HG02973 (cell line): ENCODE measurements at regions not wholly inside any gene's neighbourhood (a gene's known extent, or its start where the extent isn't known, plus 50 kb on each side); places are given as distances from the start of the nearest gene placed in this dataset.
A peak's percentile ranks its signal among the peaks of the same experiment; 100 is the strongest.

Experiments used
- ATAC-seq: cut with Tn5 transposase; IDR thresholded peaks from one replicate; pipeline ENCODE4 v1.9.1; 2021; ENCODE audit warnings: moderate library complexity; ENCODE audit not compliant: unreplicated experiment

DNA sequence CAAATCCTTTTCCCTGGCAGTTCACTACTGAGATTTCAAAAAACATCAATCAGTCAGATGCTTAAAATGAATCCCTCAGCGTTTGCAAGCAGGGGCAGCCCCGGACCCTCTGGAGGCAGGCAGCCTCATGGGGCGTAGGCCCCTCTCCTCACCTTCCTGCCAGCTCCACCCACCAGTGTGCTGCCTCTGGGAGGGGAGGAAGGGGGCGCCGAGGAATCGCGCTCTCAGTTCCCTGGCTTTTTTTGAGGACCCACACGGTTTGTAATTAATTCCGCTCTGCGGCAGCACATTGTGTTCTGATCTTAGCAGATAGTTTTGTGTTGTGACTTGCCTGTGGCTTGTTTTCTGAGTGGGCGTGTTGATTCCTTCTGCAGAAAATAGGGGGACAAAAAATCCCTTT lies 159.9 kb downstream of the KLF13 start:
- no peak for ATAC-seq

DNA sequence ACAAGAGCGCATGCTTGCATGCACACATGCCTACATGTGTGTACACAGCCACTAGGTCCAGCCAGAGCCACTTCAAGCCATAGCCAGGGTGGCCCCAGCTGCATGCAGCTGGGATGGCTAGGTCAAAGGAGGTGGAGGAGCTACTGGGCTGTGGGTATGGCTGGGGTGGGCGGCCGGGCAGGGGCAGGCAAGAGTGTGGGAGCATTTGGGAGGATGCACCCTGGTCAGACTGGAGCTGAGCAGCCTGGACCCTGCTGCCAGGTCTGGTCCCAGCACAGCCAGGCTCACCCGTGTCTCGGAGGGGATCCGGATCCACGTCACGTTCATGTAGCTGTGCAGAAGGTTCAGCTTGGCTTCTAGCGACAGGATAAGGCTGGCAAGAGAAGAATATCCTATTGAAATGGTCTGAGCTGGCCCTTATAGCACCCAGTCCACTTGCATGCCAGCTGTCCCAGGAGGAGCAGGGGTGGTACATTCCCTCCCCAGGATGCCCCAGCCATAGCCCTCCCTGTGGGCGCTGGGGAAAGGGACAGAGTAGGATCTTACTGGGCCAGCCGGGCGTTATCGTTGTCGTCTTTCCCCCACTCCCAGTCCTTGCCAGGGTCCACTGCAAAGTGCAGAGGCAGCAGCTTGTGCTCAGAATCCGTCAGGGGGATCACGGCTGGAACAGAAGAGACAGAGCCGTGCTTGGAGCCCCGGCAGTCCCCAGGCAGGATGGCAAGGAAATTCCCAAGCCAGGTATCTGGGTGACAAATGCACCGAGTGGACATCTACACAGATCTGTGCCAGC lies 160.5 kb downstream of the KLF13 start:
- ATAC-seq = no peak

DNA sequence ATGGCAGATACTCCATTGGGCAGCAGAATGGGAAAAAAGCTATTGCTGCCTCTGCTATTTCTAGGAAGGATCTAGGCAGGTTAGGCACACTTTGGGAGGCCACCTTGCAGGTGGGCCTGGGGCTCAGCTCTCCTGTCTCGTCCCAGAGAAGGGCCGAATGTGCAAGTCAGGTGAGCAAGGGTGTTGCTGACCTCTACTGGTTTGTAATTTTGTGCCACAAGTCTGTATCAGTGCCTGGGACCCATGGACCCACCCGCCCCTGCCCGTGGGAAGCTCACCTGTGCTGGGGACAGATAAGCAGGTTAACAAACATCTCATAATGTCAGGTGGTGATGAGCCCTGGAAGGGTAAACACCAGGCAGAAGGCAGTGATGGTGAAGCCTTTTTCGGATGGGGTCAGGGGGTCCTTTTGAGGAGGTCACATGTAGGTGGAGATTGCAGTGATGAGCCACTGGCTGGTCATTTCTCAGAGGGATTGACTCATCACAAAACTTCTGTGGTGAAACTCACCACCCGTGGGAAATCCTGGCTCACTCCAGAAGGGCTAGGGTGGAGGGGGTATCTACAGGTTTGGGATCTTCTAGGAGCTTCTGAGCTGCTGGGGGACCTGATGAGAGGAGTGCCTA lies 161.3 kb downstream of the KLF13 start:
- peak; percentile 39 for ATAC-seq

DNA sequence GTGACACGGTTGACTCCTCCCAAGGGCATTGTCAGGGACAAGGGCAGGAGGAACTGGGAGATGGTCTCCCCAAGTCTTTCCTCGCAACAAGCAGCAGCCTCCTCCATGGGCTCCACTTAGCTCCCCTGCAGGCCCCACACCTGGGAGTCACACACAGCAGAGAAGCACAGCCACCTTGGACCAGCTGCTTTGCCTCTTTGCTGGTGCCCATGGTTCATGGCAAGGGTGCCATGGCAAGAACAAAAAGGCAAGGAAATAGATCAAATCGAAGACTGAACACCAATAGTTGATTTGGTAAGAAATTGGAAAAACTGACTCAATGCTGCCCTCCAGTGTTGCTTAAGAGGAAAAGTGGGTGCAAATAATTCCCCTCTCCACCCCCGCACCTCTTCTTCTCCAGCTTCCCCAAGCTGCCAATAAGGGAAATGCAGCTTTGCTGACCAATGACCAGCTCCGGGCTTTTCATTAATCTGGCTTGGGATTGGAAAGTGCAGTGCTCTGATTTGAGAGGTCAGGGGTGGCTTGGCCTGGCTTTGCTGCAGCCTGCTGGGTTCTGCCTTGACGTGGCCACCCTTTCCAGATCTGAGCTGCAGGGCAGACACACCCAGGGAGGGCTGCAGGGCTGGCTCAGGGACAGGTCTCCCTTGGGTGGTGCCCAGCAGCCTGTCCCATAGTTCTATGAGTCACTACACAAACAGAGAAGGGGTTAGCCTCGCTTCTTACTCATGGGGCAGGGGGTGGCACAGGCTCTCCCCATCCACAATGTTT lies 162.0 kb downstream of the KLF13 start:
- peak; percentile 37 for ATAC-seq

DNA sequence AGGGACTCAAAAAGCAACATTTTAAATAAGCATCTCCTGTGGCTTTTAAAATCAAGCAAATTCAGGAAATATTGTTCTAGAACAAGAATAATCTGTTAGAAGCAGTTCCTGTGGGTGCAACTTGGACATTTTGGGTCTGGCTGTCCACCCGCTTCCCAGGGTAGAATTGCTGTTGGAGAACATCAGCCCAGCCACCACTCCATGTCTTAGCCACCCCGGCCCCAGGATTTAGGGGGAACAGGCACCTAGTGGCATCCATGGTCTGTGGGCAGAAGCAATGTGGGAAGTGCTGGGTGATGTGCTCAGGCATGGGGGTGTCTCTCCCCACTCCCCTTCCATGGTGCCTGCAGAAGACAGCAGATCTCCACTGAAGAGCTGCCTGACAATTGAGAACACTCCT lies 162.6 kb downstream of the KLF13 start:
- ATAC-seq = no peak

DNA sequence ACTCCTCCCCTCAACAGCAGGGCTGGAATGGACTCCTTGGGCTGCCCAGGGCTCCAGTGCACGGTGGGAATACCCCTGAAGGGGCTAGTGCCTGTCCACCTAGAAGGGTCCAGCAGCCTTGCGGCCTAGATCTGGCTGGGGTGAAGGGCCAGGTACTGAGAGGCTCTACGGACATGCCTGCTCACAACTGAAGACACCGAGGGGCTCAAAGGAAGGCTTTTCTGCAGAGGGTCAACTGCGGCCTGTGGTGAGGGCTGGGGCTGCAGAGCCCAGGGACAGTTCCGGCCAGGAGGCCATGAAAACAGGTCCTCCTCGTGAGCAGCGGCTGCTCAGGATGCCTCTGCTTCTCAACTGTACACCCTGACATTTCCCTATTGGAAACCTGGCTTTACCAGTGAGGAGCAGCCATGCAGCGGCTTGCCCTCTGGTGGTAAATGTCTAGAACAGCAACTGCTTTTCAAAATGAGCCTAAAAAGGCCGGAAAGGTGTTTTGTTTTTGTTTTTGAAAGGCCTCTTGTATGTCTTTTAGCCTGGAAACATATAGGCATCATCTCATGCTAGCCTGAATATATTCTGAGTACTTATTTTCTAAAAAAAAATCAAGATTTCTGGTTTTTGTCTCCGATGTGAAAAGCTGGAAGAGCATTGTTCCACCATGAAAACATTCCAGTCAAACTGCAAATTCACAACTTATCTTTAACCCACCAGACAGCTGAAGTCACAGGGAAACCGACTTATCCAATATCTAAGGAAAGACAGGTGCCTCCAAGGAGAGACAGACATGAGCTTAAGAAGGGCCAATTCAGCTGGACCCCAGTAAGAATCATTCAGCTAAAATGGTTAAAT lies 163.4 kb downstream of the KLF13 start:
- no peak for ATAC-seq

DNA sequence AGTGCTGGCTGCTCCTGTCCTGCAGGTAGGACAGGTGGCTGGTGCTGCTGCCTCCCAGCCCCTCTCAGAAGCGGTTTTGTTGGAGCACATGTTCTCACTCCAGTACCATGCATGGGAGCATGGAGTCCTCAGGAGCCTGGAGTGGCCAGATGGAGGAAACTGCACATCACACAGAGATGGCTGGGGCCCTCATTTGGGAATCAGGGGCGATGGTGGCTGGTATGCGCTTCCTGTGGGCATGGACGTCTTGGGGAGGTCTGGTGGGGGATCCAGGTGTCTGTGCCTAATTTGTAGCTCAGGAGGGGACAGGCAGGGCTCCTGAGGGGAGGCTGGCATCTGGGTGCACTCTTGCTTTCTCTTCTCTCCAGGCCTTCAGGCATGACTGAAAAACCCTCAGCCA lies 168.2 kb downstream of the KLF13 start:
- ATAC-seq = no peak

DNA sequence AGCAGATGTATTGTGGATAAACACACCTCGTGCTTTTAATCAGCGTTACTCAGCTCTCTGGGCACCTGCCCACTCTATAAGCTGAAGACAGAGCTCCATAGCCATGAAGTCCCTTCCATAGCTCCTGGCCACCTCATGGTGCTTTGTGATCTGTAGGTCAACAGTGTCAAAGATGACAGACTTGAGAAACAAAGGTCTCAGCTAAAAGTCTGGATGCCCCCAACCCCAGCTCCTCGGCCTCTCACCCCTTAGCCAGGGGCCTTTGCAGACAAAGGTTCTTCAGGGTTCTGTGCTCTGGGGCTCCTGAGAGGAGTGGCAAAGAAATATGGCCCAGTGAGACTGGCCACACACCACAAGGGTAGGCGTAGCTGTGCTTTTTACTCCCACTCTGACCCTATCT lies 168.6 kb downstream of the KLF13 start:
- ATAC-seq = no peak

DNA sequence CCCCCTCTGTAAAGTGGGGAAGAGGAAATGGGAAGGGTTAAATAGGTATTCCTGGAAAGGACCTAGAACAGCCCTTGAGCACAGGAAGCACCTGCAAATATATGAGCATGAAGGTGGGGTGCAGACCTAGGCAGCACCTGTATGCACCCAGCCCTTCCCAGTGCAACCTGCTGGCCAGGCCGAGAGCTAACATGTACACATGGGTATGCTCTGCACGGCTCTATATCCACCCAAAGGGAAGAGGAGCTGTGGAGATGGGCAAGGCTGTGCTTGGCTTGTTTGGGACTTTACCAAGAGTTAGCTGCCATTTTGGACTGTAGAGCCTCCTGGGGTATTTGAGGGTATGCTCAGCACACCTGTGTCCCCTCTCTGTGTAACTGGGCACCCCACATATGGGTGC lies 171.2 kb downstream of the KLF13 start:
- ATAC-seq = no peak

DNA sequence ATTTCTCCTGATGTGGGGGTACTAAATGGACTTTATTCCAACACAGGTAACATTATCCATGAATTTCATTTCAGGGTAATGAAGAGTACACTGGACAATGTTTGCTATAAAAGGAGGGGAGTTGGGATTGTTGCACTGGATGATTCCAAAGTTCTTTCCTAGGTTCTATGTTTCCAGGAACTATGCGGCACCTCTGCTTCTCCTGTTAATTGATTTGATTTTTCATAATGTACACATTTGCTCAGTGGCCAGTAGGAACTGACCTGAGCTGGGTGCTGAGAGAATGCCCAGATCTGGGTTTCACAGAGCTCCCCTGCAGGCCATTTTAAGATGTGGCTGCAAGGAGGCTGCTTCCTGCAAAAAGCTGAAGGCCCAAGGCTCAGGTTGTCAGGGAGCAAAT lies 171.7 kb downstream of the KLF13 start:
- no peak for ATAC-seq

DNA sequence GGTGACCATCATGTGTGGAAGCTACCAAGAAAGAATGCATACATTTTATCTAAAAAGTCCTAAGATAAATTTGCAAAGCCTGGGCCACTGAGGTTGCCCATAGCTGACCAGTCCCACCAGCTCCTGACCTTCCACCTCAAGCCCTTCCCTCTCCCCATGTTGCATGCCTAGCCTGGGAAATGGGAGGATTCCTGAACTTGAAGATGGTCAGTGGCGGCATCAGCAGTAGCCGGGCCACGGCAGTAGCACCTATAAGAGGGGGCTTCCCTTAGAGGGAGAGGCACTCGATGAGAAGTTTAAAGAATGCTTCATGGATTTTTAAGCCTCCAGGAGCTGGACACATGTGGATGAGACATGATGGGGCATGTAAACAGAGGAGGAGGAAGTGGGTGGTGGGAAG lies 172.1 kb downstream of the KLF13 start:
- no peak for ATAC-seq

DNA sequence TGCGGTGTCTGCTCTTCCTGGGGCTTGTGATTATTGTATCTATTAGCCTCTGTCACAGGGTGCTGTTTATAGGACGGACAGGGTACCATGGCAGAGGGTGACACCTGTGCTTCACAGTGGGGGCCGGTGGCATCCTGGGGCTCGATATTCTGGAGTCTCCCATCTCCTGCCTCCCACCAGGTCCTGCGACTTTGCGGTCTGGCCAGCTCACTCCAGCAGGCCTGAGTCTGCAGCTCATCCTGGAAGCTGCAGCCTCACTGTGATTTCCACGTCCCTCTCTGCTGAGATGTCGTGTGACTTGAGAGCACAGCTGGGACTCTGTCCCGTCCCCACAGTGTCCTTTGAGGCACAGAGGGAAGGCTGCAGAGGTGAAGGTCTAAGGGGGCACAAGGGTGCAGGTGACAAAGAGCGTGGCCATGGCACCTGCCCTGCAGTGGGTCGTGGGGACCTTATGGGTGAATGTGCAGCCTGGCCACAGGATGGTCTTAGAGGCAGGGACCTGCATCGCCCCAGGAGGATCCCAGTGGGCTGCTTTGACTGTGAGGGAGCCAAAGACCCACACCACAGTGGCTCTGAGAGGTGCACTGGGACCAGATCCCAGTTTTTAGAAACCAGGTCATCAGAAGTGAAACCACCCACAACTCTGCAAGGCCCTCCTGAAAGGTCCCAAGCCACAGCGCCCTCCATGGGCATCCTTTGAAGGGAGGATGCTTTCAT lies 172.8 kb downstream of the KLF13 start:
- no peak for ATAC-seq

DNA sequence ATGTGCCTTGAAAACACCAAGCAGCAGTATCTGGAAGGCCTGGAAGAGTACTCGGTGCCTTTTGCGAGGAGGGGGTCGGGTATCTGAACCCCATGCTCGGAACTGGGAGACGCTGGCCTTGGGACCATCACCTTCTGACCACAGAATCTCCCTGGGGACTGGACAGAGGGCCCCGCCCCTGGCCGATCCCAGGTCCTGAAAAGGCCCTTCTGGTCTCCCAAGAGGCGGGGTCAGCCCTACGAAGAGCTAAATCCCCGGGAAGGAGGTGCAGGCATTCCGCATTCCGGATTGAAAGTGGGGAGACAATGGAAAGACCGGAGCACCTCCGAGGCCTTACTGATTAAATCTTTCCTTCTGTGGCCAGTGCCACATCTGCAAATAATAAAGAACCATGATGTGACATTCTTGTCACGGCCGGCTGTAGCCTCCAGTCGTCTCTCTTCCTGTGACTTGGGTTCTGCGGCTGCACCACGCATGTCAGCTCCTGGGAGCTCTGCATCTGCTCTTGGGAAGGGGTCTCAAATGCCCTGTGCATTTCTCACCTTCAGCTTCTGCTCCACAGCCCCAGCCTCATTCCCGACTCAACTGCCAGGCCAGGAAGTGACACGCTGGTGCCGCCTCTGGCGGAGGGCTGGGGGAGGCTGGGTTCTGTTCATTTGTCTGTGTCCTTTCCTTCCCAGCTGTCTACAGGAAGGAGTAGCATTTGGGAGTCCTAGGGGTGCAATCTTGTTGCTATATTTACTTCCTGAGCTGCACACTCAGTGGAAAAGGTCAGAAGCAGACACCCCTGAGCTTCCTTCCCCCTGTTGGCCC lies 173.5 kb downstream of the KLF13 start:
- no peak for ATAC-seq

DNA sequence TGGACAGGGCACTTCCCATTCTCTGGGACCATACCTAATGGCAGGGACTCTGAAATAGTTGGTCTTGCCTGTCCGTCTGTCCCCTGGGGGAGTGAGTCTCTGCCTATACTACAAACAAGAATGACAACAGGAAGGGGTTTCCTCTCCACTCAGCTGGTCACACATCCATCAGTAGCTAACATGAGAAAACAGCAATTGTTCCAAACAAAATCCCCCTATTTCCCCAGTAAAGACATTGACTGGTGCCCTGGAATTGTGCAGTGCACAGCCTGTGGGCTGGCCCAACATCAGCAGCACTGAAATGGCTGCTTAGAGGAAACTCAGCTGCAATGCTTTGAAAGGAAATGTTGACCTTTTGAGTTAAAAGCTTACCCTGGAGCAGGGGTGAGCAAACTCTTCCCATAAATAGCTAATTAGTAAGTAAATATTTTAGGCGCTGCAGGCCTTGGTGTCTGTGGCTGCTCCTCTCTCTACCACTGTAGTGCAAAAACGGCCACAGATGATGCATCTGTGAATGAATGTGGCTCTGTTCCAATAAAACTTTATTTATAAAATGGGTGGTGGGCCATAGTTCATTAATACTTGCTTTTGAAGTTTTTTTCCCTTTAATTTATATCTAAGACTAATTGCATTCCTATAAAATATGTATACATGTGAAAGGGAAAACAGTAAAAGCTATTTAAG lies 174.3 kb downstream of the KLF13 start:
- ATAC-seq = no peak

DNA sequence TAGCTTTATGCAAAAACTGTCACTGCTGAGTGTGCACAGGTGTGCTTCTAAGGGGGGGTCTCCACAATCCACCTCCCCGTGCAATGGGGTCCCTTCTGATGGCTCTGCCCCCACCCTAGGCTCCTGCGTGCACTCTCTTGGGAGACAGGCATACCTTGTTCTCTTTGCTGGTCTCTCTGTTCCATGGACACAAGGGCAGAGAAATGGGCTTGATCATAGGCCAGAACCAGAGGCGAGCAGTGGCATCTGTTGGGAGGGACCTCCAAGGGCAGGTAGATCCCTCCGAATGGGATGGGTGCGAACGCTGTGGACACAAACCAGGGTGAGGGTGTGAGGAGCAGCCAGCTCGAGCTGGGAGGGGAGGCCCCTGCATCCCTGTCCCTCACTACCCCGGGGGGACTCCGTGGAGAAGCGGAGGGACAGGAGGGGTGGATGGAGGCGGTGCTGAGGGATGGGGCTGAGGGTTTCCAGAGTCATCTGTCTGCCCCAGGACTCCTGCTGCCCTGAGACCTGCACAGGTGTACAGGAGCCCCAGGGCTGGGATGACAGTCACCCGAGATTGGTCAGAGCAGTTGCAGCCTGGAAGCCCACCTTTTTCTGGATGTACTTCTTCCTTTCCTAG lies 175.0 kb downstream of the KLF13 start:
- no peak for ATAC-seq

DNA sequence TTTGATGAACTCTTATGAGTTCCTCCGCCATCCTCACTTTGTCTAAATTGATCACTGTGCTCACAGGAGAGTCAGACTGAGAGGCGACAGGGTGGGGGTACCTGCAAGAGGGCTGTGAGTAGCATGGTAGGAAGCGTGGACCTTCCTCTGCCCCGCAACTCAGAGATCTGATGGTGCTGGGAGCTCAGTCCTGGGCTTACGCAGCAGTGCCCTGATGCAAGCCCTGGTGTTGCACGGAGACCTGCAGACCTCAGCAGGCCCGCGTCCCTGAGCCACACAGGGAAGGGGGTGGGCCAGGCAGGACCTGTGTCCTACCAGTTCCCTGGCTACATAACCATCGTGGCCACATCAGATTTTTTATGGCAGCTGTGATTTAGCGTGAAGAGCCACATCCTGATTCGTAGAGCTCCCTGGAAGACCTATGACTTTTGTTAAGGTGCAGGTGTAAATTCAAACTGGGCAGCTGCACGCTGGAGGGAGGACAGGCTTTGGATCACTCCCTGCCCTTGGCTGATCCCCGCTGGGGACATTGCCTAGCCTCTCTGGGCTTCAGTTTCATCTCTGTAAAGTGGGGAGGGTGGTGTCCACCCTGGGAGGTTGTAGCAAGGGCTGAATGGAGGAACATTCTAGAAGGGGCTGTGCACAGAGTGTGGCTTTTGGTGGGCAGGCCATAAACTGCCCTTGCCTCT lies 176.1 kb downstream of the KLF13 start:
- no peak for ATAC-seq

DNA sequence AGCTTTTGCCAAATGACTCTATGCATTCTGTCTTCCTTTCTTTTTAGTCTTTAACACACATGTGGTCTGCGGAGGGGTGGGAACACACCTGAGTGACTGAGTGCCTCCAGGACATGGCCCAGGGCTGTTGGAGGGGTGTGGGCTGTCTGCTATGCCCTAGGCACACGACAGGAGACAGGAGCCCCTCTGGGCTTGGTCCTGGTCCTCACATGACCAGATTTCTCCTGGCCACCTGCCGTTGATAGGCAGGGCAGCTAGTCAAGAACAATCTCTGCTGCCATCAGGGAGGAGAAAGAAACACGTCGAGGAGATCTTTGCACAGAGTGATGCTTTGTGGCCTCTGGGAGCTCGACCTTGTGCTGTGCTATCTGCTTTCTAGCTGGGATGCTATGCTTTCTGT lies 176.6 kb downstream of the KLF13 start:
- ATAC-seq = no peak
